Hepatic stellate cell (primary cell): ENCODE measurements at regions not wholly inside any gene's neighbourhood (a gene's known extent, or its start where the extent isn't known, plus 50 kb on each side); places are given as distances from the start of the nearest gene placed in this dataset.

Experiments used
- DNase-seq: peaks from one replicate; pipeline ENCODE4 v3.0.0; 2011; ENCODE audit warnings: low spot score

GRCh38 chr10:128759174-128759573, 633.0 kb upstream of the MKI67 start:
- no peak for DNase-seq

DNA sequence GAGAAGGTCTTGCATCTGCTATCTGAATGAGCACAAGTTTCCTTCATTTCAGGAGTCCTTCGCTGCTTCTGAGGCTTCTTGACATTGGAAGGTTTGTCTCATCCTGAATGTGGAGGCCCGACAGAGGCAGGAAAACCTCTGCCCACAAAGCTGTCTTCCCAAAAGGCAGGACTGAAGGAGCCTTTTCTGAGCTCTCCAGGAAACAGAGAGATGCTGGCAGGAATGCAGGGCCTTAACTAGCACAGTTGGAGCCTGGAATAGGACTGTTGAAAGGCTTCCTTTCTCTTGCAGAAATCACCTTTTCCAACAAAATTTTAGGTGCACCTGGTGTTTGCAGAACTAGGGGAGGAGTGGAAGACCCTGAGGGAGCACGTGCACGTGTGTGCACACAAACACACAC, 637.4 kb upstream of the MKI67 start:
- DNase-seq = no peak

- DNase-seq = no peak
These were observed 638.0 kb upstream of the MKI67 start for GRCh38 chr10:128764190-128764589.

GRCh38 chr10:128766915-128767314, 640.7 kb upstream of the MKI67 start:
- DNase-seq = no peak

DNA sequence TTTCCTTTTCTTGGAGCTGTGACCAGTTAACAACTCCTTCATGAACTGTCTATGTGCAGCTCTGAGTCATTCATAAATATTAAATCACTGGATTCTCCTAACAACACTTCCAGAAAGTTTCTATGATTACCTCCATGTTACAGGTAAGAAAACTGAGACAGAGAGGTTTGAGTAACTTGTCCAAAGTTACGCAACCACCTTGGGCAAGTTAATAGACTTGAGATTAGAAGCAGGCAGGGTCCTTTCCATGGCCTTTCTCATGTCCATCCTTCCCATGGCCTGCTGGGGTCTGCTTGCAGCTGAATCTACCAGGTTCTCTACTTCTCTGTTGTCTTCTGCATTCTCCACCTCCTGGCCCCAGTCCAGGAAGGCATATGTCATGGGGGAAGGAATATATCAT, 648.8 kb upstream of the MKI67 start:
- DNase-seq = no peak

GRCh38 chr10:128775743-128776142, 649.5 kb upstream of the MKI67 start:
- no peak for DNase-seq

- DNase-seq = no peak
These were observed 650.5 kb upstream of the MKI67 start for GRCh38 chr10:128776673-128777252.

- DNase-seq = no peak
These were observed 651.1 kb upstream of the MKI67 start for GRCh38 chr10:128777342-128777741.

DNA sequence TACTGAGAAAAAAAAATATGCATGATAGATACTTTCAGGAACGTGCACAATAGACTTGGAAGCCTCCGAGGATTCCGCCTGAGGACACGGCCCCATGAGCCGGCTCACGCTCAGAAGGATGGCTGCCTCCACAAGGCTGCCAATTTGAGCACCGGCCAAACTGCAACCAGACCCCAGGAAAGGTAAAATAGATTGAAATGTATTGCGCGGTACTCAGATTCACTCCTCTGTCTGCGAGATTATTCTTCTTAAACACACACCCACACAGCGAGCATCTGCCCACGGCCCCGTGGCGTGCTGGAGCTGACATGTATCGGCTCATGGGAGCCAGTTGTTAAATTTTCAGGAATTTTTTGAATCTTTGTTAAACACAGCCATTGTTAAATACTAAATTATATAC, 653.2 kb upstream of the MKI67 start:
- DNase-seq = no peak

DNA sequence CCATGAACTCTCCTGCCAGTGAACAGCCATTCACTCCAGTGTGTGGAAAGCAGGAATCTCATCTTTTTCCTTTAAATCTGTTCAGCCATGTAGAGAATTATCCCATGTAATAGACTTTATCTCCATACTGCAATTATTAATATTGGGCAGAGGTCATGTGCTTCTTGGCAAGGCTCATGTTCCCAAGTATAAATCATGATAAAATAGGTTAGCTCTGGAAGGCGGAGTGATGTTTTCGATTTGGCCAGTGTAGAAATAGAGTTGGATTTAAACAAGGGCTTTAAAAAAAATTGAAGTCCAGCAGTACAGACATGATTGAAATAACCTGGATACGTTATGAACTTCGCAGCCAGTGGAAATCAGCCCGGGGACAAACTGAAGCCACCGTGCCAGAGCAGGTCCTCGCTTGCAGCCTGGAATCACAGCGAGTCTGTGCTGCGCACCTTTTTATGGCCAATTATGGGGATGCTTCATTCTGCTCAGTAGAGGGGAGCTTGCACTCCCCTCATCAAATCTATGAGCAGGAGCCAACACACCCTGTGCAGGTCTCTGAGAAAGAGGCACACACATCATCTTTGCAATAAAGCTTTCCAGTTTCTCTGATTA, 654.0 kb upstream of the MKI67 start:
- DNase-seq = no peak

GRCh38 chr10:128781637-128782036, 655.4 kb upstream of the MKI67 start:
- DNase-seq = no peak

DNA sequence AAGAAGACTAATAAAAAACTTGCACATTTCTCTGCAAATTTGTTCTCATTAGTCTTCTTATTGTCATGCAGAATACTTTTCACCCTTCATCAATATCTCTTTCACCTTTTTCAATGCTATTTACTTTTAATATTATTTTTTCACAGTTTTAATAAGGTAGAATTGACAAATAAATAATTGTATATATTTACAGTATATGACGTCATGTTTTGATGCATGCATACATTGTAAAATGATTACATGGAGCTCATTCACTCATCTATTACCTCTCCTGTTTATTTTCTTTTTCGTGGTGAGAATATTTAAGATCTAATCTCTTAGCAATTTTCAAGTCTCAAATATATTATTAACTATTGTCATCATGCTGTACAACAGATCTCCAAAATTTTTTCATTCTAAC, 658.2 kb upstream of the MKI67 start:
- DNase-seq = no peak

DNA sequence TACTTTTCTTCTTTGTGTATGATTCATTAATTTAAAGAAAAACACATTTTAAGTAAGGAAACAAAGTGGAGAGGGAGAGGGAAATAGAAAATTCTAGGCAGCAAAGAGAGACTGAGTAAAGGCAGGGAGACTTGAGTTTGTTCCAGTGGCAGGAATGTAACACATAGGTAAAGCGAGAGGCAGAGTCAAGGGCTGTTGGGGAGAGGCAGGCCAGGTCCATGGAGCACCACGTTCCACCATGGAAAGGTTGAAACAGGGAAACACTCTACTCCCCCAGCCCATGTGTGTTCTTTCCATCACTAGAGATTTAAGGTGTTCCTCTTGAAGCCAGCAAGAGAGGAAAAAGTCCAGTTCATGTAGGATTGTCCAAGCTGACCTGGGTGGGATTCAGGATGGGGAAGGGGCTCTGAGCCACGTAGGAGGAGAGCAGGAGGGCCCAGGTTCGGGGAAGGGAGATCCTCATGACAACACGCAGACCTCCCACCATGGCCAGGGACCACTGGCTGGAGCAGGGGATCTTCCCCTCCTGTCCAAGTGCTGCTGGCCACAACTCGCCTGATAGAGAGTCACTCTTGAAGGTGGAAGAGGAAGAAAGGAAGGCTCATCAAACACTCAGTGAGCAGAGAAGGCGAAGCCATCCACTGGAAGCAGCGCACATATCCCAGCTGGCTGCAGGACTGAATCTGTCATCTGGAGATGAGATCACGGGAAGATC, 666.4 kb upstream of the MKI67 start:
- no peak for DNase-seq

DNA sequence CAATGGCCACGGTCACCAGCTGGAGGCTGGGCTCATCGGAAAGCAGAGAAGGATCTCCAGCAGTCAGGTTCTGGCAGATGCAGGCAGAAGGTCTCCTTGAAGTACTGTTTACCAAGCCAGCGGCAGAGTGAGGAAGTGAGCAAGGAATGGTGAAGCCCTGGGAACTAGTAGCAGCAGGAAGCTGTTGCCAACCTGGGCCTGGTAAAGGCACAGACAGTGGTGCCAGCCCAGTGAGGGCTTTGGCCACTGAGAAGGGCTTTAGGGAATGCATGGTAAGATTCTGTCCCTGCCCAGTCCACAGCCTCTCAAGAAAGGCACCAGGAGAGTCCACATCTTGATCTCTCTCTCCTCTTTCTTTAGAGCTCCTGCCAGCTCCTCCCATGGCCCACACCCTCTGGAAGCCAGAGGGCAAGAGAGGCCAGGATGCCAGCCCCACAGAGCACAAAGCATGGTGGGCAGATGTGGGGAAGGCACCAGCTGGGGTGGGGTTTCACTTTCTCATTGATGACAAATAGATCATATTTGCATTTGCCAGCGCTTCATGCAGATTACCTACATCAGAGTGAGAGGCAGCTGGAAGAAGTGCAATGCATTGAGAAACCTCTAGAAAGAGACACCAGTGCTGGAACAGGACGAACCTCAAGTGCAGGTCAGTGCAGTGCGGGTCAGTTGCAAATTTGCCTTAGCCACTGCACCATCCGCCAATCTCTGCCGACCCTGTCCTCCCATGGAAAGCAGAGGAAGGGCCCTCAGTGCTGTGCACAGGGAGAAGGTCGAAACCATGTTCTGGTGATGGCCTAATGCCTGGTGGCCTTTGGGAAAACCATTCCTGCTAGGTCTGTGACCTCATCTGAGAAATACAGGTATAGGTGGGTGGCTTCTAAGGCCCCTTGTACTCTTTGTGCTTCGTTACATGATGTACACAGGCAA, 667.8 kb upstream of the MKI67 start:
- DNase-seq = no peak

DNA sequence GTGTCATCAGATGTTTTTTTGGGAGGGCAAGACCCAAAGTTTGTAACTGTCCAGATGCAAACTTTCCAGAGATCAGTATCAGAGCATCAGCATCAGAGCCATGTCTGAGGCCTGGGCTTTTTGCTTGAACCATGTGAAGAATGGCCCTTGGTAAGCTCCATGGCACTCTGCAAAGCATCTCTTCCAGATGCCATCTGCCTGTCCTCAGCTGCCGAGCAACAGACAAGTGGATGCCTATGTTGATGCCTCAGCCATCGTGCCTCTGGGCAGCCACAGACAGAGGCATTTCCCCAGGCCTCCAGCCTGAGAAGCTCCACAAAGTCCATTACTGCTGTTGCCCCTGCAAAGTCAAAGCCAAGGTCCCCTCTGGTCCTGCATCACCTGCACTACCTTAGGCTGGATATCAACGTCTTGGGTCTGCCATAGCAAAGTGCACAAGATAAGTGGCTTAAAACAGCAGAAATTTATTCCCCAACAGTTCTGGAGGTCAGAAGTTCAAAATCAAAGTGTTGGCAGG, 670.2 kb upstream of the MKI67 start:
- DNase-seq = no peak

- DNase-seq = no peak
These were observed 665.0 kb upstream of the MGMT start for GRCh38 chr10:128802062-128802461.

- no peak for DNase-seq
These were observed 663.3 kb upstream of the MGMT start for GRCh38 chr10:128803790-128804189.

DNA sequence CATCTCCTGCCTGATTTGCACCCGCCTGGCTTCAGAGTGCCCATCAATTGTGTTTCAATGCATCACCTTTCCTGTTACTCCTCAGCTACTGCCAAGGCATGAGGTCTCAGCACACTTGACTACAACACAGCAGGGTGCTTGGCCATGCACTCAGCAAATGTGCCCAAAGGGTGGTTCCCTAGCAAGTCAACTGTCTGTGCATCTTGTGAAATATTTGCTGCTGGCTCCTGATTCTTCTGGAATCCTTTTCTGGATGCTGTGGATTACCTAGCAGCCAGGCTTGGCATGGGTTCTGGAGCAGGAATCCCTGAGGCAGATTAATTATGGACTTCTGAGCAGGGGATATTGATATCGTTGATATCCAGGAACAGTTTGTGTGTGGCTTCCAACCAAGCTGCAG, 662.6 kb upstream of the MGMT start:
- no peak for DNase-seq

DNA sequence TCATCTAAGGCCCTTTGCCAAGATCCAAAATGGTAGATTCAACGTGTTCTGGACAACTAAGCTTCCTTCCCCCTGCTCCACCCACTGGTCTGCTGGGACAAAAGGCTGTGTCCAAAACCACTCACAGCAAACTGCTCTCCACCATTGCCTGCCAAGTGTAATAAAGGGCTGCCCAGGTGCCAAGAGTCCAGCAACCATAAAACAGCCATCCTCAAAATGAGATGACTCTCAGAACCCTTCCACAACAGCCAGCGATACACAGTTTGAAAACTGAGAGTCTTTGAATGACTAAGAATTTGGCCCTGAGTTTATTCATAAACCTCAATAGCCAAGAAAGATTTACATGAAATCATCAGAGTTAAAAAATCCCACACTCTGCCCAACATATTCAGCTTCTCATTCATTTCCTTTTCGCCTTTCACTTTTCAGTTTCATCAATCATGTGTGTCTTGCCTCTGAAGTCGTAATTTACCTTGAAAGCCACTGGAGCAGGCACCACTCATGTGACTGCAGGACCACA, 658.1 kb upstream of the MGMT start:
- no peak for DNase-seq

GRCh38 chr10:128811511-128811910, 655.5 kb upstream of the MGMT start:
- DNase-seq = no peak

DNA sequence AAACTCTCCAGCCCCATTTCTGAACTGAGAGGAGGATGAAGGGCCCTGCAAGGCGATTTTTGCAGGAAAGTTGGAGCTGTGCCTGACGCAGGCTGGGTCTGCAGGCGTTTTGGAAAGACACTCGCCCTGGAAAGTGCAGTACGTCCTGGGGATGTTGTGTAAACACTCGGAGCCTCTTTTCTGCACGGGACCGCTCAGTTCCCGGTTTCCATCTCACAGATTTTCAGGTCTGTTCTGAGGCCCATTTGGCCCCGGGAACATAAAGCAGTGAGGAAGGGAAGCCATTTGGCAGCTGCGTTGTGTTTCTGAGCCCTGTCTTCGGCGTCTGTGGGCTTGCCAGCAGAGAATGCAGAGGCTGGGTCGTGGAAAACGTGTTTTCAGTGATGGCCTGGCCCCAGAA, 655.0 kb upstream of the MGMT start:
- DNase-seq = no peak

GRCh38 chr10:128813574-128813973, 653.5 kb upstream of the MGMT start:
- DNase-seq = no peak
